Progenitor cell of endocrine pancreas (in vitro differentiated cells): ENCODE measurements at regions not wholly inside any gene's neighbourhood (a gene's known extent, or its start where the extent isn't known, plus 50 kb on each side); places are given as distances from the start of the nearest gene placed in this dataset.

Source experiments
- DNase-seq: peaks from one replicate; pipeline ENCODE4 v3.0.0; 2021; ENCODE audit warnings: low spot score; ENCODE audit not compliant: unreplicated experiment
- H3K27ac Mint-ChIP-seq: 2 replicates; pipeline ENCODE4 v1.8.0; 2021; ENCODE audit warnings: mild to moderate bottlenecking, moderate library complexity, mixed read lengths
- H3K27me3 Mint-ChIP-seq: 2 replicates; pipeline ENCODE4 v1.8.0; 2021; ENCODE audit warnings: mixed read lengths
- H3K36me3 Mint-ChIP-seq: 2 replicates; pipeline ENCODE4 v1.8.0; 2022; ENCODE audit warnings: mixed read lengths; ENCODE audit not compliant: insufficient read depth
- H3K4me1 Mint-ChIP-seq: 2 replicates; pipeline ENCODE4 v1.8.0; 2021; ENCODE audit warnings: low read depth, mixed read lengths
- H3K4me3 Mint-ChIP-seq: 2 replicates; pipeline ENCODE4 v1.8.0; 2021; ENCODE audit warnings: low read depth, mild to moderate bottlenecking, moderate library complexity, mixed read lengths
- H3K9me3 Mint-ChIP-seq: 2 replicates; pipeline ENCODE4 v1.8.0; 2021; ENCODE audit warnings: low read depth, mixed read lengths
- TF ChIP-seq, protein P1 (sequence below): fragments of 200-600 bp; sonication (generic); IDR thresholded peaks from one replicate; pipeline ENCODE4 v1.5.0; 2021; ENCODE audit warnings: antibody characterized with exemption, mild to moderate bottlenecking; ENCODE audit not compliant: unreplicated experiment

DNA sequence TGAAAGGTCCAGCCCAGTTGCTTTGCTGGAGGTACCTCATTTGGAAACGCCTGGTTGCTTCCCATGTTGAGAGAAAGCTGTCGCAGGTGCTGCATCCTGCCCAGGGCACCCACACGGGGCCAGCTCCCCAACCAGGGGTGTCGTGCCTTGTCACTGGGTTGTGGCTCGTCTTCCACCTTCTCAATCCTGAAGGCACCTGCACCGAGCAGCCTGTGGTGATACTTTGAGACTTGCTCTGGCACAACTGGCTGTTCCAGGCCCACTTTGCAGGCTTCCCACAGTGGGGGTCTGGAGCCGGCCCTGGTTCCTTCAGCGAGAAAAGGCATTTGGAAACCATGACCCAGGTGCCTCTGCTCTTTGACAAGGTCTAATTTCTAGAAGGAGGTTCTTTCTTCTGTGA, 197.3 kb upstream of the PPP2R2D start:
- Mint-ChIP-seq H3K4me3 (no peak overlapping the region), H3K9me3 (peaks cover 7% of the 10 kb centered on the region), H3K4me1 (no peaks in the 10 kb centered on the region), H3K27ac (no peak overlapping the region), H3K36me3 (peaks cover 3% of the 10 kb centered on the region), H3K27me3 (peaks cover 17% of the 10 kb centered on the region)
- no peak for DNase-seq
- TF ChIP-seq, protein P1, sequence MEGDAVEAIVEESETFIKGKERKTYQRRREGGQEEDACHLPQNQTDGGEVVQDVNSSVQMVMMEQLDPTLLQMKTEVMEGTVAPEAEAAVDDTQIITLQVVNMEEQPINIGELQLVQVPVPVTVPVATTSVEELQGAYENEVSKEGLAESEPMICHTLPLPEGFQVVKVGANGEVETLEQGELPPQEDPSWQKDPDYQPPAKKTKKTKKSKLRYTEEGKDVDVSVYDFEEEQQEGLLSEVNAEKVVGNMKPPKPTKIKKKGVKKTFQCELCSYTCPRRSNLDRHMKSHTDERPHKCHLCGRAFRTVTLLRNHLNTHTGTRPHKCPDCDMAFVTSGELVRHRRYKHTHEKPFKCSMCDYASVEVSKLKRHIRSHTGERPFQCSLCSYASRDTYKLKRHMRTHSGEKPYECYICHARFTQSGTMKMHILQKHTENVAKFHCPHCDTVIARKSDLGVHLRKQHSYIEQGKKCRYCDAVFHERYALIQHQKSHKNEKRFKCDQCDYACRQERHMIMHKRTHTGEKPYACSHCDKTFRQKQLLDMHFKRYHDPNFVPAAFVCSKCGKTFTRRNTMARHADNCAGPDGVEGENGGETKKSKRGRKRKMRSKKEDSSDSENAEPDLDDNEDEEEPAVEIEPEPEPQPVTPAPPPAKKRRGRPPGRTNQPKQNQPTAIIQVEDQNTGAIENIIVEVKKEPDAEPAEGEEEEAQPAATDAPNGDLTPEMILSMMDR = no peak

DNA sequence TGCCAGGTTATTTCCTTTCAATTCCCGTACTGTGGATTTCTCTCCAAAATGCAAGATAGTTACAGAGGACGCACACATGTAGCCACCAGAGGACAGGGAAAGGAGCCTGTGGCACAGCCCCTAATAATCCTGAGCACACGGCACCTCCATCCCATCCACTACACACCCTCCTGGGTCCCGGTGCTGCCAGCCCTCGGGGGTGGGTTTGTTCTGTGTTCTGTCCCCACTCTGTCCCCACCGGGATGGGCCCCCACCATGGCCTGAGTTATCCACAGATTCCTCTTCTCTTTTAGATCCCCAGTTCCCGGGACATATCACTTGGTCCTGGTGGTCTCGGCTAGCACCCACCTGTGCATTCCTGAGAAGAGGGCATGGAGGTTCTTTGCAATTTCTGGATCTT, 196.9 kb upstream of the PPP2R2D start:
- H3K36me3 Mint-ChIP-seq = peaks cover 3% of the 10 kb centered on the region
- peaks cover 15% of the 10 kb centered on the region for H3K27me3 Mint-ChIP-seq
- peaks cover 7% of the 10 kb centered on the region for H3K9me3 Mint-ChIP-seq
- H3K27ac Mint-ChIP-seq = no peak overlapping the region
- no peak overlapping the region for H3K4me3 Mint-ChIP-seq
- no peaks in the 10 kb centered on the region for H3K4me1 Mint-ChIP-seq
- DNase-seq = no peak
- TF ChIP-seq, protein P1 = no peak

DNA sequence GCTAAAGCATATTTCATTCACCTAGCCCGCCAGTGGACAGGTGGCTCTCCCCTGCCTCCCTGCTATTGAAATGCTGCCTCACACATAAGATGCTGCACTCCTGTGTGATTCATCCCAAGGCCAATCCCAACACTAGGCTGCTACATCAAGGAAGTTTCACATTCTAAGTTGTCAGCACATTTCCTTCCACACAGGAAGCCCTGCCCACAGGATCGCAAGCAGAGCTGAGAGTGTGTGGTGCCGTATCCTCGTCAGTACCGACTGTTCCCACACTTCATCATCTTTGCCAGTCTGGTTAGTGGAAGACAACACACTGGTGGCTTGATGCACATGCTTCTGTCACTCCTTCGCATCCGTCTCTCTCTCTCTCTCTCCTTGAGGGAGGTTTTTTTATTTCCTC, 194.3 kb upstream of the PPP2R2D start:
- no peak for DNase-seq
- H3K4me1 Mint-ChIP-seq = no peaks in the 10 kb centered on the region
- no peak overlapping the region for H3K27ac Mint-ChIP-seq
- no peak overlapping the region for H3K4me3 Mint-ChIP-seq
- H3K36me3 Mint-ChIP-seq = peaks cover 3% of the 10 kb centered on the region
- peaks cover 7% of the 10 kb centered on the region for H3K9me3 Mint-ChIP-seq
- peaks cover 7% of the 10 kb centered on the region for H3K27me3 Mint-ChIP-seq
- TF ChIP-seq, protein P1 = no peak

DNA sequence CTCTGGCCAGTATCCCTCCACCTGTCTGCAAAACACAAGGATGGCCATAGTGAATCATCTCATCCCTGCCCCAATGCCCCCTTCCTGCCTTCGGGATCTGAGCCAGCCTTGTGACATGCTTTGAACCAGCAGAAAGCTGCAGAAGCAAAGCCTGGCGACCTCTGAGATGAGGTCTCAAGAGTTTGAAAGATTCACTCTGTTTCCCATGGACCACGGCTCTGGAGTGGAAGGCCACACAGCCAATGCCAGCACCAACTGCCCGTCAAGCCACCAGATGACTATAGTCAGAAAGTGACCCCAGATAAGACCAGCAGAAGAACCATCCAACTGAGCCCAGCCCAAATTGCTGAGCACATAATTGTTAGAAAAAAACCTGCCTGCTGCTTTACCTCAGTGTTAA, 193.9 kb upstream of the PPP2R2D start:
- Mint-ChIP-seq H3K9me3 (peaks cover 7% of the 10 kb centered on the region), H3K27ac (no peak overlapping the region), H3K4me1 (no peaks in the 10 kb centered on the region), H3K4me3 (no peak overlapping the region), H3K36me3 (peaks cover 3% of the 10 kb centered on the region), H3K27me3 (peaks cover 7% of the 10 kb centered on the region)
- DNase-seq = no peak
- TF ChIP-seq, protein P1 = no peak

DNA sequence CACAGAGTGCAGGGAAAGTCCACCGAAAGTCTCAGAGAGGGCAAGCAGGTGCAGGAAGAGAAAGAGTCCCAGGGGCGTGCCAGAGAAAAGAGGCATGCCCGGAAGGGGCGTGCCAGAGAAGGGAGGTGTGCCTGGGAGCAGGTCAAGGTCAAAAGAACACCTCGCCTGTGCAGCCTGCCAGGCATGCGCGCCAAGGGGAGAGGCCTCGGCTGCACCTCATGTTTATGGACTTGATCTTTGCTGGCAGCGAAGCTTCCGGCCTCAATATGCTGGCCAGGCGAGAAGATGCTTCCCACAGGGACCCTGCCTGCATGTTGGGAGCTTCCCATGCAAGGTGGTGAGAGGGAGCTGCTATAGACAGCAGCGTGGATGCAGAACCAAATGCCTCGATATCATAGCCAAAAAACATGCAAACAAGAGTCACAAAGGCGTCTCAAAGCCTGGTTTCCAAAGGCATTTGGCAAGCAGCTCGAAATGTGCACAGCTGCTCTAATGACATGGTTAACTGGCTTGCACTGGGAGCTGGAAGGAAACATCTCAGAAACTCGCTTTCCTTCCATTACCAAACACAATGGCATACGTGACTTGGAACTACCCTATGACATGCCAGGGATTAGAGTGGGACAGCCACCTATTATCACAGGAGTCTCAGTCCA, 192.5 kb upstream of the PPP2R2D start:
- TF ChIP-seq, protein P1 = no peak
- Mint-ChIP-seq H3K36me3 (peaks cover 3% of the 10 kb centered on the region), H3K4me3 (no peak overlapping the region), H3K27me3 (peaks cover 6% of the 10 kb centered on the region), H3K9me3 (peaks cover 7% of the 10 kb centered on the region), H3K27ac (peak overlapping the region; percentile 38), H3K4me1 (no peaks in the 10 kb centered on the region)
- DNase-seq = no peak
